H9 (cell line): ENCODE measurements at regions not wholly inside any gene's neighbourhood (a gene's known extent, or its start where the extent isn't known, plus 50 kb on each side); places are given as distances from the start of the nearest gene placed in this dataset.

Experiments
- DNase-seq: peaks from one replicate; pipeline ENCODE4 v3.0.0-alpha.2; 2017
- H2AFZ ChIP-seq: one replicate; pipeline ENCODE4 v1.6.1; 2013; ENCODE audit warnings: mild to moderate bottlenecking, low read length, control low read depth, moderate library complexity
- H2AK5ac ChIP-seq: 2 replicates; pipeline ENCODE4 v1.6.1; 2013; ENCODE audit warnings: low read length, control low read depth, mixed read lengths; ENCODE audit not compliant: insufficient read length
- H2BK120ac ChIP-seq: one replicate; pipeline ENCODE4 v1.6.1; 2013; ENCODE audit warnings: low read depth, mild to moderate bottlenecking, low read length, control low read depth, inconsistent platforms; ENCODE audit not compliant: poor library complexity, severe bottlenecking
- H2BK12ac ChIP-seq: 2 replicates; pipeline ENCODE4 v1.6.1; 2013; ENCODE audit warnings: low read length, control low read depth, mixed read lengths, low read depth; ENCODE audit not compliant: insufficient read length
- H2BK15ac ChIP-seq: 2 replicates; pipeline ENCODE4 v1.6.1; 2013; ENCODE audit warnings: low read depth, low read length, control low read depth
- H2BK20ac ChIP-seq: one replicate; pipeline ENCODE4 v1.6.1; 2013; ENCODE audit warnings: low read depth, mild to moderate bottlenecking, low read length, control low read depth, inconsistent platforms; ENCODE audit not compliant: poor library complexity, severe bottlenecking
- H2BK5ac ChIP-seq: 2 replicates; pipeline ENCODE4 v1.6.1; 2013; ENCODE audit warnings: low read length, control low read depth, mixed read lengths; ENCODE audit not compliant: insufficient read length
- H3K14ac ChIP-seq: 2 replicates; pipeline ENCODE4 v1.6.1; 2013; ENCODE audit warnings: low read length, control low read depth; ENCODE audit not compliant: insufficient read depth
- H3K18ac ChIP-seq: 2 replicates; pipeline ENCODE4 v1.6.1; 2013; ENCODE audit warnings: low read depth, mild to moderate bottlenecking, mixed read lengths, low read length, control low read depth; ENCODE audit not compliant: insufficient read length
- H3K23ac ChIP-seq: 2 replicates; pipeline ENCODE4 v1.6.1; 2013; ENCODE audit warnings: low read length, control low read depth, mixed read lengths, low read depth; ENCODE audit not compliant: insufficient read length
- H3K23me2 ChIP-seq: 2 replicates; pipeline ENCODE4 v1.6.1; 2013; ENCODE audit warnings: low read depth, mild to moderate bottlenecking, mixed read lengths, low read length, control low read depth; ENCODE audit not compliant: insufficient read length, poor library complexity, severe bottlenecking
- H3K27ac ChIP-seq: 2 replicates; pipeline ENCODE4 v1.5.1; 2013; ENCODE audit warnings: low read length, control low read depth, mixed read lengths, low read depth; ENCODE audit not compliant: insufficient read length
- H3K27me3 ChIP-seq: 2 replicates; pipeline ENCODE4 v1.6.1; 2013; ENCODE audit warnings: low read length, control low read depth, inconsistent platforms; ENCODE audit not compliant: insufficient read depth
- H3K4ac ChIP-seq: 2 replicates; pipeline ENCODE4 v1.6.1; 2013; ENCODE audit warnings: low read depth, mild to moderate bottlenecking, control low read depth, inconsistent platforms, low read length, moderate library complexity
- H3K4me1 ChIP-seq: 2 replicates; pipeline ENCODE4 v1.6.1; 2013; ENCODE audit warnings: low read length, control low read depth, inconsistent platforms; ENCODE audit not compliant: insufficient read depth
- H3K4me2 ChIP-seq: 2 replicates; pipeline ENCODE4 v1.6.1; 2013; ENCODE audit warnings: low read length, control low read depth, mixed read lengths; ENCODE audit not compliant: insufficient read length, insufficient read depth
- H3K56ac ChIP-seq: 2 replicates; pipeline ENCODE4 v1.6.1; 2013; ENCODE audit warnings: low read depth, mild to moderate bottlenecking, mixed read lengths, low read length, control low read depth; ENCODE audit not compliant: insufficient read length
- H3K79me1 ChIP-seq: 2 replicates; pipeline ENCODE4 v1.6.1; 2013; ENCODE audit warnings: low read depth, mild to moderate bottlenecking, moderate library complexity, low read length, control low read depth, inconsistent platforms; ENCODE audit not compliant: insufficient read depth, poor library complexity, severe bottlenecking
- H3K79me2 ChIP-seq: 2 replicates; pipeline ENCODE4 v1.6.1; 2013; ENCODE audit warnings: low read length, control low read depth, inconsistent platforms; ENCODE audit not compliant: insufficient read depth
- H3K9ac ChIP-seq: 2 replicates; pipeline ENCODE4 v1.6.1; 2013; ENCODE audit warnings: low read length, control low read depth, mixed read lengths; ENCODE audit not compliant: insufficient read length; ENCODE audit errors: extremely low read depth
- H3K9me3 ChIP-seq: one replicate; pipeline ENCODE4 v1.6.1; 2013; ENCODE audit warnings: low read depth, low read length, inconsistent platforms; ENCODE audit not compliant: control insufficient read depth
- H3T11ph ChIP-seq: one replicate; pipeline ENCODE4 v1.6.1; 2013; ENCODE audit warnings: mild to moderate bottlenecking, low read length, control low read depth, inconsistent platforms
- H4K20me1 ChIP-seq: one replicate; pipeline ENCODE4 v1.6.1; 2013; ENCODE audit not compliant: control insufficient read depth, insufficient read length, insufficient read depth
- H4K5ac ChIP-seq: 2 replicates; pipeline ENCODE4 v1.6.1; 2013; ENCODE audit warnings: low read depth, mild to moderate bottlenecking, mixed read lengths, low read length, control low read depth; ENCODE audit not compliant: insufficient read length
- H4K8ac ChIP-seq: replicated peaks from 2 replicates; pipeline ENCODE4 v1.6.1; 2013; ENCODE audit warnings: low read length, control low read depth, mixed read lengths, low read depth; ENCODE audit not compliant: insufficient read length
- H4K91ac ChIP-seq: 2 replicates; pipeline ENCODE4 v1.6.1; 2013; ENCODE audit warnings: low read depth, mild to moderate bottlenecking, moderate library complexity, mixed read lengths, low read length, control low read depth; ENCODE audit not compliant: insufficient read length
- H3K27ac Mint-ChIP-seq, 3 experiments: 2 replicates in 2 of 3; 3 replicates in 1 of 3; pipeline ENCODE4 v1.8.0; 2020 to 2021; ENCODE audit warnings: mixed read lengths in 3 of 3, mild to moderate bottlenecking in 1 of 3, moderate library complexity in 1 of 3
- H3K27me3 Mint-ChIP-seq: 2 replicates; pipeline ENCODE4 v1.8.0; 2021; ENCODE audit warnings: low read depth, mild to moderate bottlenecking, moderate library complexity, mixed read lengths
- H3K36me3 Mint-ChIP-seq, 3 experiments: 2 replicates in 2 of 3; 3 replicates in 1 of 3; pipeline ENCODE4 v1.8.0; 2020 to 2021; ENCODE audit warnings: low read depth in 3 of 3, mixed read lengths in 3 of 3; ENCODE audit not compliant: insufficient read depth in 1 of 3
- H3K4me1 Mint-ChIP-seq, 2 experiments: 2 replicates each; pipeline ENCODE4 v1.8.0; 2020; ENCODE audit warnings: mixed read lengths in 2 of 2
- H3K4me3 Mint-ChIP-seq, 2 experiments: 2 replicates in 1 of 2; 3 replicates in 1 of 2; pipeline ENCODE4 v1.8.0; 2020 to 2021; ENCODE audit warnings: mild to moderate bottlenecking in 2 of 2, mixed read lengths in 2 of 2, moderate library complexity in 1 of 2
- H3K9me3 Mint-ChIP-seq, 2 experiments: 2 replicates in 1 of 2; 3 replicates in 1 of 2; pipeline ENCODE4 v1.8.0; 2020; ENCODE audit warnings: mild to moderate bottlenecking in 2 of 2, mixed read lengths in 2 of 2, moderate library complexity in 1 of 2
- WGBS: extraction: QIAGEN DNeasy Blood & Tissue Kit; methylation state at CpG from one replicate; pipeline ENCODE4 v1.1.7; 2013; ENCODE audit warnings: missing lambda C conversion rate, low lambda C conversion rate, mixed read lengths; ENCODE audit not compliant: insufficient read length; ENCODE audit errors: extremely low coverage; 5-methylcytosine and 5-hydroxymethylcytosine counted together
- TF ChIP-seq, protein P1 (sequence below): fragments of 200-600 bp; sonication (generic); conservative IDR thresholded peaks from 3 replicates; pipeline ENCODE4 v1.8.0; 2021; ENCODE audit warnings: antibody characterized with exemption, mild to moderate bottlenecking

DNA sequence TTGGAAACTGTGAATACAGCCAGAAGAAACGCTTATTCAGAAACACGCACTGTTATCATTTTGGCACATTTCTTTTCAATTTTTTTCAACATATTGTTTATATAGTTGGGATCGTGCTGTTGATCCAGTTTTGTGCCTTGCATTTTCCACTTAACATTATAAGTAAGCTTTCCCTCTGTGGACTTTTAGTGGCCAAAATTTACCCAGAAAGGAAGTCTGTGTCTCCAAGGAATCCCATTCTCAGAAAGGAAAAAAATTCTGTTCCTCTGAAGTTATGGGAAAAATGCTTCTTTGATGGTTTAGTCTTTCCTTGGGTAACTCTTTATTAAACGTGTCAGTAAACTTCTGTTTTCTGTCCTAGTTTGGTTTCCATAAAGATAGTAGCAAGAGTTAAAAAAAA, 280.0 kb downstream of the REEP3 start:
- no peaks in the 10 kb centered on the region for H3K27me3 Mint-ChIP-seq
- H3K4me3 Mint-ChIP-seq = no peak overlapping the region
- Histone ChIP-seq H4K5ac (no peak overlapping the region), H3T11ph (no peak overlapping the region), H2AK5ac (no peak overlapping the region), H3K23me2 (no peaks in the 10 kb centered on the region), H2BK120ac (no peak overlapping the region), H2BK12ac (no peak overlapping the region), H3K4me2 (no peak overlapping the region), H3K14ac (no peak overlapping the region), H3K9ac (no peak overlapping the region), H3K23ac (no peak overlapping the region), H4K20me1 (no peaks in the 10 kb centered on the region), H2BK5ac (no peak overlapping the region), H3K4ac (no peak overlapping the region), H4K91ac (no peak overlapping the region), H3K56ac (no peak overlapping the region), H2AFZ (no peak overlapping the region), H4K8ac (no peak overlapping the region), H3K4me1 (peaks cover 7% of the 10 kb centered on the region; the same call in 1 of the 2 replicates), H2BK20ac (no peak overlapping the region), H3K9me3 (no peaks in the 10 kb centered on the region), H3K79me1 (no peaks in the 10 kb centered on the region), H2BK15ac (no peak overlapping the region), H3K79me2 (no peaks in the 10 kb centered on the region), H3K27me3 (no peaks in the 10 kb centered on the region), H3K18ac (no peak overlapping the region), H3K27ac (no peak overlapping the region)
- TF ChIP-seq, protein P1, sequence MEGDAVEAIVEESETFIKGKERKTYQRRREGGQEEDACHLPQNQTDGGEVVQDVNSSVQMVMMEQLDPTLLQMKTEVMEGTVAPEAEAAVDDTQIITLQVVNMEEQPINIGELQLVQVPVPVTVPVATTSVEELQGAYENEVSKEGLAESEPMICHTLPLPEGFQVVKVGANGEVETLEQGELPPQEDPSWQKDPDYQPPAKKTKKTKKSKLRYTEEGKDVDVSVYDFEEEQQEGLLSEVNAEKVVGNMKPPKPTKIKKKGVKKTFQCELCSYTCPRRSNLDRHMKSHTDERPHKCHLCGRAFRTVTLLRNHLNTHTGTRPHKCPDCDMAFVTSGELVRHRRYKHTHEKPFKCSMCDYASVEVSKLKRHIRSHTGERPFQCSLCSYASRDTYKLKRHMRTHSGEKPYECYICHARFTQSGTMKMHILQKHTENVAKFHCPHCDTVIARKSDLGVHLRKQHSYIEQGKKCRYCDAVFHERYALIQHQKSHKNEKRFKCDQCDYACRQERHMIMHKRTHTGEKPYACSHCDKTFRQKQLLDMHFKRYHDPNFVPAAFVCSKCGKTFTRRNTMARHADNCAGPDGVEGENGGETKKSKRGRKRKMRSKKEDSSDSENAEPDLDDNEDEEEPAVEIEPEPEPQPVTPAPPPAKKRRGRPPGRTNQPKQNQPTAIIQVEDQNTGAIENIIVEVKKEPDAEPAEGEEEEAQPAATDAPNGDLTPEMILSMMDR = no peak
- no CpG with 5 or more reads among the region's 4 CpGs for WGBS
- peaks cover 0 to 4% (median 0%) of the 10 kb centered on the region in 3 experiments; a peak in 3 of 7 replicates for H3K36me3 Mint-ChIP-seq
- H3K27ac Mint-ChIP-seq = no peak overlapping the region
- H3K9me3 Mint-ChIP-seq = peaks cover 4 to 5% of the 10 kb centered on the region in 2 experiments; a peak in 4 of 5 replicates
- peaks cover 14 to 17% of the 10 kb centered on the region in 2 experiments for H3K4me1 Mint-ChIP-seq
- DNase-seq = no peak
